ENCODE measurements at regions not wholly inside any gene's neighbourhood (a gene's known extent, or its start where the extent isn't known, plus 50 kb on each side); places are given as distances from the start of the nearest gene placed in this dataset.

- TF ChIP-seq CTCF (IDR thresholded peaks at IDR 0.05) (no peak), POLR2A (IDR thresholded peaks at IDR 0.05) (no peak)
Measured at GRCh38 chr11:110939471-110939870, 227.2 kb upstream of the ARHGAP20 start.
